Mesothelial cell of epicardium (in vitro differentiated cells): ENCODE measurements at regions not wholly inside any gene's neighbourhood (a gene's known extent, or its start where the extent isn't known, plus 50 kb on each side); places are given as distances from the start of the nearest gene placed in this dataset.
"Not testable (repeated sequence)": the region's sequence is repeated elsewhere in the genome, so short reads cannot be mapped to it uniquely, and the experiment has no call there.

Experiments
- DNase-seq, 2 experiments: peaks; one replicate each; pipeline ENCODE4 v3.0.0; 2021; ENCODE audit warnings: low spot score in 2 of 2; ENCODE audit not compliant: unreplicated experiment in 2 of 2
- H3K27ac Mint-ChIP-seq: 2 replicates; pipeline ENCODE4 v1.8.0; 2021; ENCODE audit warnings: mixed read lengths
- H3K27me3 Mint-ChIP-seq: 2 replicates; pipeline ENCODE4 v1.8.0; 2021; ENCODE audit warnings: low read depth, mixed read lengths
- H3K36me3 Mint-ChIP-seq: 2 replicates; pipeline ENCODE4 v1.8.0; 2021; ENCODE audit warnings: mixed read lengths
- H3K4me1 Mint-ChIP-seq: 2 replicates; pipeline ENCODE4 v1.8.0; 2021; ENCODE audit warnings: mixed read lengths
- H3K4me3 Mint-ChIP-seq: 2 replicates; pipeline ENCODE4 v1.8.0; 2021; ENCODE audit warnings: mild to moderate bottlenecking, moderate library complexity, mixed read lengths
- H3K9me3 Mint-ChIP-seq: 2 replicates; pipeline ENCODE4 v1.8.0; 2021; ENCODE audit warnings: mixed read lengths
- TF ChIP-seq, protein P1 (sequence below): fragments of 200-600 bp; sonication (generic); IDR thresholded peaks from one replicate; pipeline ENCODE4 v1.5.0; 2021; ENCODE audit warnings: antibody characterized with exemption; ENCODE audit not compliant: unreplicated experiment

DNA sequence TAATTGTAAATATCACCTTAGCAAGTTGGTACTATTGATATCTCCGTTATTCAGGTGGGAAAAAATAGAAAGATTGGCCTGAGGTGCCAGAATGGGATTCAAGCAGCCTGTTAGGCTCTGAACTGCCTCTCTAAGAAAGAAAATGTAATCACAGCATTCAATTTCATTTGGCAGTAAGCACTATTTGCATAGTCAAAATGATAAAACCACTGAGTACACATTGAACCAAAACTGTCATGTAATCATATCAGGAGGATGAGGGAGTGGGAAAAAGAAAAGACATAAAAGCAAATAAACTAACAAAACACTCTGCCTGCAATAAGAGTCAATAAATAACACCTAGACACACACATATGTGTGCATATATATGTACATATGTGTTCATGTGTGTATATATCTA lies 103.9 kb upstream of the TACR1 start:
- Mint-ChIP-seq H3K4me1 (no peaks in the 10 kb centered on the region), H3K36me3 (no peaks in the 10 kb centered on the region), H3K27ac (no peak overlapping the region), H3K9me3 (peaks cover 21% of the 10 kb centered on the region), H3K27me3 (no peaks in the 10 kb centered on the region), H3K4me3 (no peak overlapping the region)
- TF ChIP-seq, protein P1, sequence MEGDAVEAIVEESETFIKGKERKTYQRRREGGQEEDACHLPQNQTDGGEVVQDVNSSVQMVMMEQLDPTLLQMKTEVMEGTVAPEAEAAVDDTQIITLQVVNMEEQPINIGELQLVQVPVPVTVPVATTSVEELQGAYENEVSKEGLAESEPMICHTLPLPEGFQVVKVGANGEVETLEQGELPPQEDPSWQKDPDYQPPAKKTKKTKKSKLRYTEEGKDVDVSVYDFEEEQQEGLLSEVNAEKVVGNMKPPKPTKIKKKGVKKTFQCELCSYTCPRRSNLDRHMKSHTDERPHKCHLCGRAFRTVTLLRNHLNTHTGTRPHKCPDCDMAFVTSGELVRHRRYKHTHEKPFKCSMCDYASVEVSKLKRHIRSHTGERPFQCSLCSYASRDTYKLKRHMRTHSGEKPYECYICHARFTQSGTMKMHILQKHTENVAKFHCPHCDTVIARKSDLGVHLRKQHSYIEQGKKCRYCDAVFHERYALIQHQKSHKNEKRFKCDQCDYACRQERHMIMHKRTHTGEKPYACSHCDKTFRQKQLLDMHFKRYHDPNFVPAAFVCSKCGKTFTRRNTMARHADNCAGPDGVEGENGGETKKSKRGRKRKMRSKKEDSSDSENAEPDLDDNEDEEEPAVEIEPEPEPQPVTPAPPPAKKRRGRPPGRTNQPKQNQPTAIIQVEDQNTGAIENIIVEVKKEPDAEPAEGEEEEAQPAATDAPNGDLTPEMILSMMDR: no peak
- no peak for DNase-seq

DNA sequence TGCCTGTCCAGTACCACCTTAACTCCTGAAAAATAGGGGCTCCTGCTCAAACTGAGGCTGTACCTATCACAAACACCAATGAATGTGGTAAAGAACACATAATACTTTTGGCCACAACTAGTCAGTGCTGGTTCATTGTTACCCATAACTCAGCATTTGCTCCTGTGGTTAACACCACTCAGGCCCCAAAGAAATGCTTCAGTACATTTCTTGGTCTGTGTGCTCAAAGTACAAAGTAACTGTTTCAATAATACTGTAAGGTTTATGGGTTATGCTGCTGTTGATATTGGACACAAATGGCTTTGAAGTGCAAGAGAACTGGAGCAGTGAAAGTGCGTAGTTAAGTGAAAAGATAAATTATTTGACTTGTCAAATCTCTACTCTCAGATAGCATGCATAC lies 95.0 kb upstream of the TACR1 start:
- Mint-ChIP-seq H3K9me3 (peaks cover 4% of the 10 kb centered on the region), H3K4me3 (no peak overlapping the region), H3K36me3 (no peaks in the 10 kb centered on the region), H3K4me1 (peaks cover 4% of the 10 kb centered on the region), H3K27ac (no peak overlapping the region), H3K27me3 (no peaks in the 10 kb centered on the region)
- DNase-seq: no peak
- TF ChIP-seq, protein P1: no peak

DNA sequence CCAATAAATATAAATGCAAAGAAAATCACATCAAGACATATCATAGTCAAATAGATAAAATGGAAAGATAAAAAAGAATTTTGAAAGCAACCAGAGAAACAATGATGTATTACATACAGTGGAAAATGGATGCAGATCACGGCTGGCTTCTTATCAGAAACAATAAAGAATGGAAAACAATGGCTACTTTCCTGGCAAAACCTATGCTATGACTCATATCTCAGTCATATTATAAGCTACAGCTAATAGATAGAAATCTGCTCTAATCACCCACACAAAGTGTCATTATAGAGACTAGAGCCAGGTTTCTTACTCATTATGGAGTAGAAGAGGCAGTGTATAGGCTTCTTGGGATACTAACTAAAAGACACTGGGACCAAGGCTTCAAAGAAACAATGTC lies 93.5 kb upstream of the TACR1 start:
- TF ChIP-seq, protein P1: no peak

DNA sequence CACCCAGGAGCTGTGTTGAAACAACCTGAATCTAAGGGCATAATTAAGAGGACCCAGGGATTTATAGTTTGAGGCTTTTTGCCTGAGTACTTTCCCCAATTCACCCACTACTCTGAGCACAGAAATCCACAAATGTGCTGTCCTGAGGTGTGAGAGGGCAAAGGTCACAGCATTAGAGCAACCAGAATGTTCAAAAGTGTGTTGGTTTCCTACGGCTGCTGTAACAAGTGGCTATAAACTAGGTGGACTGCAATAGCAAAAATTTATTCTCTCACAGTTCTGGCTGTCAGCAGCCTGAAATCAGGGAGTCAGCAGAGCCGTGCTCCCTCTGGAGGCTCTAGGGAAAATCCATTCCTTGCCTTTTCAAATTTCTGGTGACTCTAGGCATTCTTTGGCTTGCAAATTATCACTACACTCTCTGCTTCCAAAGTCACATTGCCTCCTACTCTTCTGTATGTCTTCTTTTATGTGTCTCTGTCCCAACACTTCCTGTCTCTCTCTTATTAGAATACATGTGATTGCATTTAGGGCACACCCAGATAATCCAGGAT lies 91.4 kb upstream of the TACR1 start:
- Mint-ChIP-seq H3K4me1 (peaks cover 4% of the 10 kb centered on the region), H3K9me3 (no peaks in the 10 kb centered on the region), H3K36me3 (no peaks in the 10 kb centered on the region), H3K4me3 (no peak overlapping the region), H3K27me3 (no peaks in the 10 kb centered on the region), H3K27ac (no peak overlapping the region)
- TF ChIP-seq, protein P1: no peak
- DNase-seq: no peak

More for the DNA sequence above, 93.5 kb upstream of the TACR1 start:
- H3K4me1 Mint-ChIP-seq: peaks cover 4% of the 10 kb centered on the region
- H3K9me3 Mint-ChIP-seq: no peaks in the 10 kb centered on the region
- no peaks in the 10 kb centered on the region for H3K27me3 Mint-ChIP-seq
- H3K36me3 Mint-ChIP-seq: no peaks in the 10 kb centered on the region
- H3K27ac Mint-ChIP-seq: no peak overlapping the region
- H3K4me3 Mint-ChIP-seq: no peak overlapping the region
- DNase-seq: no peak

DNA sequence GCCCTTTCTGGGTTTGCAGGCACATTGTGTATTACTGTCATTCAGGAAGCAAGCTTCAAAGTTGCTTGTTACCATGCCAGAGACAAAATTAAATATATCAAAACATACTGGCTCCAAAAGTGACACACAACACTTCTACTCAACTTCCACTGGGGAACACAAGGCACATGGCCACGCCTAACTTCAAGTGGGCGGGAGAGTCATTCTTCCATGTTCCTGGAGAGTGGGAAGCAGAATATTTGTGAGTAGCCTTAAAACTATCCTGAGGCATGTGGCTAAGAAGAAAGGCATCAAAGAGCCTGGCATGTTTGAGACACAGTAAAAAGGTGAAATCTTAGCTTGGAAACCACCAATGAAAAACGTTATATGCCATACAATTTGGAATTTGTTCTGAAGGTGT lies 90.5 kb upstream of the TACR1 start:
- H3K27ac Mint-ChIP-seq: no peak overlapping the region
- TF ChIP-seq, protein P1: no peak
- peaks cover 4% of the 10 kb centered on the region for H3K4me1 Mint-ChIP-seq
- H3K9me3 Mint-ChIP-seq: no peaks in the 10 kb centered on the region
- no peaks in the 10 kb centered on the region for H3K27me3 Mint-ChIP-seq
- no peak for DNase-seq
- no peaks in the 10 kb centered on the region for H3K36me3 Mint-ChIP-seq
- no peak overlapping the region for H3K4me3 Mint-ChIP-seq

DNA sequence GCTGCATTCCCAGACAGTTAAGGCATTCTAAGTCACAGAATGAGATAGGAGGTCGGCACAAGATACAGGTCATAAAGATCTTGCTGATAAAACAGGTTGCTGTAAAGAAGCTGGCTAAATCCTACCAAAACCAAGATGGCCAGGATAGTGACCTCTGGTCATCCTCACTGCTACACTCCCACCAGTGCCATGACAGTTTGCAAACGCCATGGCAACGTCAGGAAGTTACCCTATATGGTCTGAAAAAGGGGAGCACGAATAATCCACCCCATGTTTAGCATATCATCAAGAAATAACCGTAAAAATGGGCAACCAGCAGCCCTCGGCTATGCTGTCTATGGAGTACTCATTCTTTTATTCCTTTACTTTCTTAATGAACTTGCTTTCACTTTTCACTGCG lies 89.9 kb upstream of the TACR1 start:
- H3K27ac Mint-ChIP-seq, H3K4me3 Mint-ChIP-seq, H3K27me3 Mint-ChIP-seq, H3K36me3 Mint-ChIP-seq, DNase-seq, H3K4me1 Mint-ChIP-seq, H3K9me3 Mint-ChIP-seq: not testable (repeated sequence)
